NCI-H446 (cell line): ENCODE measurements at regions not wholly inside any gene's neighbourhood (a gene's known extent, or its start where the extent isn't known, plus 50 kb on each side); places are given as distances from the start of the nearest gene placed in this dataset.
"Not testable (repeated sequence)": the region's sequence is repeated elsewhere in the genome, so short reads cannot be mapped to it uniquely, and the experiment has no call there.

ENCODE experiments used
- DNase-seq, 2 experiments: peaks; one replicate each; lab custom pipeline; 2025; lab: John Stamatoyannopoulos, UW

DNA sequence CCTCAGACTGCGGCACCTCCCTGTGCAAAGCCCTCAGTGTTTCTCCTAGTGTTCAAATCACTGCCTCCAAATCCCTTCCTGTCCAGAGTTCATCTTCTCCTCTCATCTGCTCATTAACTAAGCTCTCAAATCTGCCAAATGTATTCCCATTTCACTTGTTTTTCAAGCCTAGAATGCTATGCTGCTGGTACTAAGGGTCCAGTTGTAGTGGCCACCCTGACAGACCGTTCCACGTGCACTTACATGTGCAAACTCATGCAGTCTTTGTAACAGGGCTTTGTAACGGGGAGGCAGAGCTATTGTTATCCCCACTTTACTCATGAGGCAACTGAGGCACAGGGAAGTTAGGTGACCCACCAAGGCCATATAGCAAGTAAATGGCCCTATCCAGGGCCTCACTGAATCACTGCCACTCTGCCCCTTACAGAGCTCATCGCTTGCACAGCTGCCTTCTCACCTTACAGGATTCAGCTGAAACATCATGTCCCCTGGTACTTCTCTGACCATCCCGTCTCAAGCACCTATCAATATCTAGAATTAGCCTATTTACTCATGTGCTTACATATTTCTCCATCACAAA, 153.0 kb upstream of the PDE1C start:
- DNase-seq: no peak

DNA sequence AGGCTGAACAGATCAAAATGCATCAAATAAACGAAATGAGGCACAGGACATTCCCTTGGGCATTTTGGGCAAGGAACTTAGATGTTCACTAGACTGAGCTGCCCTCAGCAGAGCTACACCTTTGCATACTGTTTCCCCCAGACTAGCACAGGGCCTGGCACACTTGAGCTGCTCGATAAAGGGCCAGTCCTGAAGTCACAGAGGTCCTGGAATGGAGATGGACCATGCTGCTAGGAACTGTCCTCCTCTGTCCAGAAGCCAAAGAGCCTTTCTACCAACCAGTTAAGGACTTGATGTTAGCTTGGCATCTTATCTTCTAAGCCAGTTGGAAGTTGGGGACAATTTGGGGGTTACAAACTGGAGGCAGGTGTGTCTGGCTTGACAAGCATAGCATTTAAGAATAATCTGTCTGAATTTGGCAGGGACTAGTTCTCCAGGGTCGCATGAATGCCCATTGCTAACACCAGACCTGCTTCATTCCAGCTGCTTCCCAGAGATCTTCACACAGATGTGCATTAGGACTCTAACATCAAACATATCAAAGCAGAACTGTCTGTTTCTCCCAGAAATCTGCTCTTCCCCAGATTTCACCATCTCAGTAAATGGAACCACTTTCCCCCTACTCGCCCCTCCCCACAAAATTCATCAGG, 152.2 kb upstream of the PDE1C start:
- DNase-seq: no peak

DNA sequence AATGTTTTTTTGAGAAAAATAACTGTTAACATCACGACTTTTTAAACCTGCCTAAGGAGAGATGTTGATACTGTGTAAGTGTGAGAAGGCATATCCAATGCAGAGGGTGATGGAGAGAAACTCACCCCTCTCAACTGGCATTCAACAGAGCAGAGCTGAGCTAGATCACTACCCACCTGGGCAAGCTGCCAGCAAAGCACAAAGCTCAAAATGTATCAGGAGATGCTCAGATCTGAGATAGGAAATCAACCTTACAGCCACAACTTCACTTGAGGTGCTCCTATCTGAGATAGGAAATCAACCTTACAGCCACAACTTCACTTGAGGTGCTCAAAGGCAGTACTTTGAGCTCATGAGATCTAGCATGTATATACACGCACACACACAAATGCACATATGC, 151.5 kb upstream of the PDE1C start:
- DNase-seq: peak in 1 of 2 experiments; percentile 44

DNA sequence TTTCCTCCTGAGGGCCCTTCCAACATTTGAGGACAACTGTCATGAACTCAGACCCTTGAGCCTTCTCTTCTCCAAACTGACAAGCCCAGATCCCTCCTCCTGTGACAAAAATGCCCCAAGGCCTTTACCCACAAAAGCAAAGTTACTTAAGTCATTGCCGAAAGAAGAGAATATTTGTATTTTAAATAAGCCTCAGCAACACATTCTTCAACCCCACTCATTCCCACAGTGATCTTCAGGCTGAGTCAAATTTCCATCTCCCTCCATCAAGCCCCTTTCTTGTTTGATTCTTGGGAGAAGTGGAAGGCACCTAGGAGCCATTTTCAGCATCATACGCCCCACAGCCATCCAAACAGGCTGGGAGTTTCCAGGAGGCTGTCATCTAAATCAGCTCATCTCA, 150.8 kb upstream of the PDE1C start:
- DNase-seq: no peak

DNA sequence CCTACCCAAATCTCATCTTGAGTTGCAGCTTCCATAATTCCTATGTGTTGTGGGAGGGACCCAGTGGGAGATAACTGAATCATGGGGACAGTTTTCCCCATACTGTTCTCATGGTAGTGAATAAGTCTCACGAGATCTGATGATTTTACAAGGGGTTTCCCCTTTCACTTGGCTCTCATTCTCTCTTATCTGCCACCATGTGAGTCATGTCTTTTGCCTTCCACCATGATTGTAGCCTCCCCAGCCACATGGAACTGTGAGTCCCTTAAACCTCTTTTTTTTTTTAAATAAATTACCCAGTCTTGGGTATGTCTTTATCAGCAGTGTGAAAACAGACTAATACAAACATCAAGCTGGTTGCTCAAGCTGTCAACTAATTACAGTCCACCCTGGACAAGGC, 149.6 kb upstream of the PDE1C start:
- not testable (repeated sequence) for DNase-seq

DNA sequence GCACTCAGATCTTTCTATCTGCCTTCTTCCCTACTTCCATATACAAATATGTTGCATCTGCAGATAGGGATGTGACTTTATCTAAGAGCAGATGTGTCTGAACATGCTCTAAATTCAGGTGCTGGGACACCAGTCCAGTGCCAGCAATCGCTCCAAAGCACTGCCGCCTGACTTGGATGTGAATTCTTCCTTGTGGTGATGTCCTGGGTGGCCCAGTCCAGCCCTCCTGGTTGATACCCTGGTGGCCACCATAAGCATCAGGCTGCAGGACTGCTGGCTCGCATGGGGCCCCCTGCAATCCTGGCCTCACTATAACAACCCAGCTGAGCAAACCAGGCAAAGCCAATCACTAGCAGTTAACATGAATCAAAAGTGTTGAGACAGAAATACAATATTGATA, 149.2 kb upstream of the PDE1C start:
- DNase-seq: no peak

DNA sequence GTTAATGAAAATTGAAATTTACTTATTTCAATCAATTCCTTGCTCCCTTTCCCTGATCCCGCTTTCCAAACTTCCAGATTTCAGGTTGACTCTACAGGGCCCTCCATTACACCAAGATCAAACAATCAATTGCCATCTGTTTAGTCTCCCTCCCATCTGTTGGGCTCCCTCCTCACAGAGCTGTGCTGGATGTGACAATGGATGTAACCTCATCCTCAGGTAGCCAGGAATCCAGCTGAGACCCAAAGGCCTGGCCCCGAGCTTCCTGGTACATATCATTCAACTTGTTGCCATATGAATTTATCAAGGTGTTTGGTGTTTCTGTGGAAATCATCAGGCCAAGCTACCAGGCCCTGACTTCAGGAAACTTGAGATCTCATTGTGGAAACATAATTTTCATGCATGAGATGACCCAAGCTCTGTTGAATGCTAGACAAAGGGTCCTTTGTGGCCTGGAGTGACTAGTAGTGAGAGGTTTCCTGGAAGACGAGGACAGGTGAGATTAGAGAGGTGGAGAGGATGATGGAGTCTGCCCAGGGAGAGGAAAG, 148.6 kb upstream of the PDE1C start:
- peak; percentile 21 to 51 for DNase-seq

DNA sequence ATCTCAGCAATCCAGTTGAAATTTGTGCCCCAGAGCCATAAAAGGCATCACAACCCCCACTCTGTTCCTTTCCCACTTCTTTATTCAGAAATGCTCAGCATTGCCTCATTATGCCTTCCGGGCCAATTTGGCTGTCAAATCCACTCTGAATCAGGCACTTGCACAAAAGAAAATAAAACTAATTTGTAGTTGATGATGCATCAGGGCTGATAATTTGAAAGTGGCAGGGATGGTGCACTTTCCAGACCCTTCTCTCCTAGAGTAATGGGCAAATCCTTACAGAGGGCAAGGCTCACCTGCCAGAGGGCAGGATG, 147.9 kb upstream of the PDE1C start:
- peak; percentile 41 to 69 for DNase-seq

DNA sequence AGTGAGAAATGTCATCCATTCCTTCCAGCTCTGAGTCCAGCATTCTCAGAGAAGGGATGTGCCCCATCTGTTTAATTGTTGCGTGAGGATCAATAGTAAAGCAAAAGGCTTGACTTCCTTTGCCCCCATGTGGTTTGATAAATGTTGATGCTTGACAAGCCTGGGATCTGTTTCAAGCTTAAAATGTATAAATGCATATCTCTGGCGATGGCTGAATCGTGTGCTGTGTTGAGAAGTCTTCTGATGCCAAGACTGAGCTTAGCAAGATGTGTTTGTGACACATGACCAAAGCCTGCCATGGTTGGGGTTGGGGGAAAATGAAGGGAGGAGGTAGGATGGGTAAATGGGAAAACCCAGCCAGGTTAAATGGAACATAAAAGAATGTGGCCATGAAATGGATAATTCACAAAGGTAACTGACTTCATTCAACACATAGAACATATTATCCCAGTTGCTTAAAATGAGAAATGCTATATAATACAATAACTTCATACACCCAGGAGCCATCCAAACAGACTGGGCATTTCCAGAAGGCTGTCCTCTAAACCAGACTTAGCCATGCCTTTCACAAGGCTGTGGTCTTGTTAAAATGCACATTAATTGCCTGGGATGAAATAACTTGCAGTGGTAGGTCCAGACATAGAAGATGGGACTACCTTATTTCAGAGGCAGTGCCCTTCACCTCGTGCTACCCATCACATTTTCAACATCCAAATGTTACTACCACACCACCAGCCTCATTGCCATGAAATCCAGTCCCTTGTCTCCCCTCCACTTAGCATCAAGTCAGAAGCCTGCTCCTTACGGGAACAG, 147.3 kb upstream of the PDE1C start:
- peak; percentile 54 to 89 for DNase-seq

DNA sequence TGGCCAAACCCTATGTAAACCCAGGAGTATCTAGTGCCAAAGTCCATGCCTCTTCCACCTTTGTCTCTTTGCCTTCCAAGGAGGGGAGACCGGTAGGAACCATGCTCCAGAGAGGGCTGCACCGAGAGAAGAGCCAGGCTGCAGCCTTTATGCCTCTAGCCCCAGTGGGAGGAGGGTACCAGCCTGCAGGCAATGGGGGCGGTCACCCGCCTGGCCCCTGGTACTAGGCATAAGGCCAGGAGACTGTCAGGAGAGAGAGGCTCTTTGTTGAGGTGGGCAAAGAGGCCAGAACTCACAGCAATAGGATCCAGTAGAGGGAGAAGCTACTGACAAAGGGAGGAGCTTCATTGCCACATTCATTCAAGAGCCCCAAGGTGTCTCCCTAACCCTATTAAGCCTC, 146.6 kb upstream of the PDE1C start:
- no peak for DNase-seq

DNA sequence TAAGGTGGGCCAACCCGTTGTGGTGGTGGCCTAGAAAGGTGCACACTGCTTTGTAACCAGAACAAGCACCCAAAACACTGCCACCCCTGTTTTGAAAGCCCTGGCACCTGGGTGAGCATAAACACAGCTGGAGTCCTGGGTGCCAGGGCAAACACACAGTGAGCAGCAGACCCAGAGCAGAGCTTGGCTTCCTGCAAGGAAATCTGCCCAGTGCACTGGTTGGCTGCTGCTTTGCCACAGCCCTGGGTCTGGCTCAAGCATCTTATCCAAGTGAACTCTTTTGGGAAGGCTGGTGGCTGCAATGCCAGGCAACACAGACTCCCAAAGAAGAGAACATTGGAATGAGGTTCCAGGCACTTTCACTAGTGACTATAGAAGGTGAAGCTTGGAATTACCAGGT, 145.5 kb upstream of the PDE1C start:
- no peak for DNase-seq

DNA sequence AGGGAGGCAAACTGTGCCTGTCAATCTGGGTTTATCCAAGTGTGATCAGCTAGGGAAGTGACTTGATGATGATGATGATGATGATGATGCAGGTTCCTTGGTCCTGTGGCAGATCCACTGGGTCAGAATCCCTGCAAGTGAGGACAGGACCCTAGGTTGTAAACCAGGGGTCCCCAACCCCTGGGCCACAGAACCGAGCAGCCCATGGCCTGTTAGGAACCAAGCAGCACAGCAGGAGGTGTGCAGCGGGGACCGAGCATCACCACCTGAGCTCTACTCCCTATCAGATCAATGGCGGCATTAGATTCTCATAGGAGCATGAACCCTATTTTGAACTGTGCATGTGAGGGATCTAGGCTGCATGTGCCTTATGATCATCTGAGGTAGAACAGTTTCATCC, 144.7 kb upstream of the PDE1C start:
- no peak for DNase-seq

DNA sequence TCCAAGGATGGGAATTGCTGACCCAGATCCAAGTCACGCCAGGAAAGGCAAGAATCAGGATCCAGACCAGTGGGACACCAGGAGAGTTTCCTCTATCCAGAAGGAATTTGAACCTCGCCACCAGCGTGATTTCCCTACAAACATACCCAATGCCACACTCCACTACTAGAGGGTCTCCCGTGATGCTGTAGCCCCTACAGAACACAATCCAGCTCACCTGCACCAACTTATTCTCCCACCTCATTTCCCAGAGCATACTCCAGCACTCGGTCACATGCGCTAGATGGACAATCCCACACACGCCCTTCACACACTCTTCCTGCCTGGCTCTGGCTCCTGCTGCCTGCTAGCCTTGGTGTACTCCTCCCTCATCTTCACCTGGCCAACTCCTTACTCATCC, 142.1 kb upstream of the PDE1C start:
- DNase-seq: no peak

DNA sequence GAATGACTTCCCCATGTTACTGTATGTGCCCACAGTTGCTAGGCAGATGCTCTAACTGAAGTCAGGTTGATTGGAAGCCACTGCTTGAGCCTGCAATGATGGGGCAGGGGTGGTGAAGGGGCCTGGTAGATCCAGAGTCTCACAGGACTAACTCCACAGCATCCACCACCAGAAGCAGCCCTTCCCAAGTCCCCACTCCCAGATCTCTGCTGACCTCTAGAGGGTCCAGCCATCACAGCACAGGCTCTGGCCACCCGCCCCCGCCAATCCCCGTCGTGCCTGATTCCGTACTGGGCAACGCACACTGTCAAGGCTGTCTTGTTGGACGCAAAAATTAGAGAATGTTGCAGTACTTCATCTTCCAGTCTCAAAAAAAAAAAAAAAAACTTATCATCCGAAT, 136.8 kb upstream of the PDE1C start:
- peak in 1 of 2 experiments; percentile 19 for DNase-seq

DNA sequence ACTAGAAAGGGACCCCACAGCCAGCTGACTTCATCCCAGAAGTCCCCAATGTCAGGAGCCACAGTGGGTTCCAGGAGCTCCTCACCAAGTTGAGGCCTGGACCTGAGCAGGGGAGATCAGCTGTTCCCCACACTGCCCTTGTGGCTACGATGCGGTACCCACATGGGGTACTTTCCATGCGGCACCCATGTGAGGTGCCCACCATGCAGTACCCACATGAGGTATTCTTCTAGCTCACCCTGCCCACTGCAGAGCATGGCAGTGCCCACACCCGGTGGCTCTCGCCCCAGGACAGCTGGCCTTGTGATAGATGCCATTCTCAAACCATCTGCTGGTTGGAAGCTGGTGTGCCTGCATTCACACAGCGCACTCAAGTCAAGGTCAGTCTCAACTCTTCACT, 136.3 kb upstream of the PDE1C start:
- no peak for DNase-seq

DNA sequence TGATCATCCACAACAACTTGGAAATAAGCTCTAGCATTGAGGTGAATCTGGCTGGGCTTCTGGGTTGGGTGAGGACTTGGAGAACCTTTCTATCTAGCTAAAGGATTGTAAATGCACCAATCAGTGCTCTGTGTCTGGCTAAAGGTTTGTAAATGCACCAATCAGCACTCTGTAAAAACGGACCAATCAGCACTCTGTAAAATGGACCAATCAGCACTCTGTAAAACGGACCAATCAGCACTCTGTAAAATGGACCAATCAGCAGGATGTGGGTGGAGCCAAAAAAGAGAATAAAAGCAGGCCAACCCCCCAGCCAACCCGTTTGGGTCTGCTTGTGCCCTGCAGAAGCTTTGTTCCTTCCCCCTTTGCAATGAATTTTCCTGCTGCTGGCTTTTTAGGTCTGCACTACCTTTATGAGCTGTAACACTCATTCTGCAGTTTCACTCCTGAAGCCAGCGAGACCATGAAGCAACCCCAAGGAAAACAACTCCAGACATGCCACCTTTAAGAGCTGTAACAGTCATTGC, 135.2 kb upstream of the PDE1C start:
- DNase-seq: not testable (repeated sequence)

DNA sequence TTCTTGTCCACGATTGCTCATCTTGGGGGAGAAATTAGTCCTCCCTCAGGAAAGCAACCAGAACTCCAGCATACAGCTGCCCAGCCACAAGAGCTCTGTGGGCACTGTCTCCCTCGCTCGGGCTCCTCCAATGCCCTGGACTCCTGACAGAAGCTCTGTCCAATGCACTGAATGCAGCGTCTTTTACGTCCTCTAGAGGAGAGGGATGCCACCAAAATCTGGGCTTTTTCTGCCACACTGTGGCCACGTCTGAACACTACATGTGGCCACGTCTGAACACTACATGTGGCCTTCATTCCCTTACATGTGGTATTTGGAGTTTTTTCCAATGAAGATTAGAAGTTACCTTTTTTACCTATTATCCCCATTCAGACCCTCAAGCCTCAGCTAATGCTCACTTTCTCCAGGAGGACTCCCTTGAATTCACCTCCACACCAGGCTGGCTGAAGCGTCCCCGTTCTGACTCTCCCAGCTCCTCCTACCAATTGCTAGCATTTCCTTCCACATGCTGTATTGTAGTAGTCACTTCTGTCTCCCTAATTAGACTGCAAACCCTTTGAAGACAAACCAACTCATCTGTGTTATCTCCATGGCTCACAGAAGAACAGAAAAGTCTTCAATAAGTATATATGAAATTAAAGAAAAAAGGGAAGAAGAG, 134.3 kb upstream of the PDE1C start:
- DNase-seq: peak; percentile 75 to 93

DNA sequence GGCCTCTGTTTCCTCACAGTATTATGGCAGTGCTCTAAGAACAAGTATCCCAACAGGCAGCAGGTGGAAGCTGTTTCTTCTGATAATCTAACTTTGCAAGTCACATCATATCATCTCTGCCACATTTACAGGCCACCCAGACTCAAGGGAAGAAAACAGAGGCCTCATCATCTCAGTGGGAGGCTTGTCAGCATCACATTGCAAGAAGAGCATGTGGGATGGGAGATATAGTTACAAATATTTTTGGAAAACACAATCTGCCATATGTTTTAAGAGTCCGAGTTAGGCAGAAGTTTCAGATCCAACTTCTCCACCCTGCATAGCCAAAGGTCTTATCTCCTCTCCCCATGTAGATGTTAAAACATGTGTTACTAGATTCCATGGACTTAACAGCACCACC, 130.4 kb upstream of the PDE1C start:
- DNase-seq: peak in 1 of 2 experiments; percentile 12

DNA sequence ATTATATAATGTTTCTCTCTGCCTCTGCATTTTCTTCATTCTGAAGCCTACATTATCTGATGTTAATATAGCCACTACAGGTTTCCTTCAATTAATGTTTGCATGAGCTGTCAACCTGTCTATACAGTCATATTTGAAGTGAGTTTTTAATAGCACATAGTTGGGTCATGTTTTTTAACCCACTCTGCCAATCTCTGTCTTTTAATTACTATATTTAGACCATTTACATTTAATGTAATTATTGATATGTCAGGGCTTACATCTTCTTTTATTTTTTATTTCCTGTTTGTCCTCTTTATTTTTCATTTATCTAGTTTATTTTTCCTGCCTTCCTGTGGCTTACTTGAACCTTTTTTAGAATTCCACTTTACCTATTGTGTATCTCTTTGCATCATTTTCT, 124.3 kb upstream of the PDE1C start:
- DNase-seq: no peak

DNA sequence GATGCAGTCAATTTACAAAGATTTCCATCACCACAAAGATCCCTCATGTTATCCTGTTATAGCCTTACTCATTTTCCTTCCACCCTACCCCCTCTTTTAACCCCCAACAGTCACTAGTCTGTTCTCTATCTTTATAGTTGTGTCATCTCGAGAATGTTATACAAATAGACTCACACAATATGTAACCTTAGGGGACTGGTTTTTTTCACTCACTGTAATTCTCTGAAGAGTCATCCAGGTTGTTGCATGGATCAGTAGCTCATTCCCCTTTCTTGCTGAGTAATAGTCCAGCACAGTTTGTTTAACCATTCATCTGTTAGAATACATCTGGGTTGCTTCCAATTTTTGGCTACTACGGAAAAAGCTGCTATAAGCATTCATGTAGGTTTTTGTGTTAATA, 121.1 kb upstream of the PDE1C start:
- peak; percentile 33 to 72 for DNase-seq

DNA sequence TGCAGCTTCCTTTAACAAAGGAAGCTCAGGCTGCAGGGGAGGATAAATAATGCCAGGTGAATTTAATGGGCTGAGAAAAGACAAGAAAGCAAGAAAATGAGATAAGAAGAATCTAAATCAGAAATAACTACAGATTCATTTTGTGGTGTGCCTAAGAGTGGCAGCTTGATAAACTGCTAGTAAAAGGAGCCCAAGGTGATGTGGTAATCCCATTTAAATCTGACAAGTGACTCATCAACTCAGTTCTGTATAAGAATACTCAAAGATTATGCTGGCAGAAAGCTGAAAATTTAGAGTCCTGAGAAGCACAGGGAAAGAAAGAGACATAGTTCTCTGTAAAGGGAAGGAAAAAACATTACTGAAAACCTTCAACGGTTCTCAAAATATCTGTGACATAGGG, 109.4 kb upstream of the PDE1C start:
- DNase-seq: no peak

DNA sequence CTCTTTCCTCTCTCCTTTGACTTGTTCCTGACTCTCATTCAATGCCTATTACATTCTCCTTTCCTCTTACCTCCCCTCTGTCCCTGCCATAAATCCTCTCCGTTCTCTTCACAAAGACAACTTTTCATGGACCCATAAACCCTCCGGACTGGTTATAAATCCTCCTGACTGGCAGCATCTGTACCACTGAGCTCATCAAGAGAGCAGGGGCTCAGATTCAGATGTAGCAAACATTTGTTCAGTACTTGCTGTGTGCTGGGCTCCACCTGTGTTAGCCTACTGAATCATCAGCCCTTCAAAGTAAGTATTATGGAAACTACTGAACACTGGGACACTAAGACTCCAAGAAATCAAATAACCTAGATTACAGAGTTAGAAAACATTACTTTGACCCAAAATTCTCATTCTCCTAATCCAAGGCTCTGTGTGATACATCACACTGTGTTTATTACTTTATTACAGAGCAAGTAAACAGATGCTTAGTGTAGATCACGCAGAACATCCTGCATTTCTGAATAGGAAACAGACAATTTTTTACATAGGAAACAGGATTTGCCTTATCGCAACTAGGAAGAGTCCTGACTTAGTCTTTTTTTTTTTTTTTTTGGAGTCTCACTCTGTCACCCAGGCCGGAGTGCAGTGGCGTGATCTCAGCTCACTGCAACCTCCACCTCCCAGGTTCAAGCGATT, 108.6 kb upstream of the PDE1C start:
- no peak for DNase-seq
